ENCODE measurements at regions not wholly inside any gene's neighbourhood (a gene's known extent, or its start where the extent isn't known, plus 50 kb on each side); places are given as distances from the start of the nearest gene placed in this dataset.
"Not testable (repeated sequence)": the region's sequence is repeated elsewhere in the genome, so short reads cannot be mapped to it uniquely, and the experiment has no call there.

DNA sequence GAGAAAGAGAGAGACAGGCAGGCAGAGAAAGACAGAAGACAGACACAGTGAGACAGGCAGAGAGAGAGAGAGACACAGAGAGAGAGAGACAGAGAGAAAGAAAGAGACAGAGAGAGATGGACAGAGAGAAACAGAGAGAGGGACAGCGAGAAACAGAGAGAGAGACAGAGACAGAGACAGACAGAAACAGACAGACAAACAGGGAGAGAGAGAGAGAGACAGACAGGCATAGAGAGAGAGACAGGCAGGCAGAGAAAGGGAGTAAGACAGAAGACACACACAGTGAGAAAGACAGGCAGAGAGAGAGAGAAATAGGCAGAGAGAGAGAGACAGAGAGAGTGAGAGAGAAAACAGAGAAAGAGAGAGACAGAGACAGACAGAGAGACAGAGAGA is 105.3 kb upstream of the ANKRD30BL start:
- Histone ChIP-seq H3K27ac (no peak overlapping the region), H3K9me3 (no peaks in the 10 kb centered on the region), H3K27me3 (replicated peaks in 1 of 7) (peaks cover 0 to 49% (median 0%) of the 10 kb centered on the region in 7 donors), H3K4me1 (peaks cover 0 to 14% (median 6%) of the 10 kb centered on the region in 6 donors), H3K4me3 (no peak overlapping the region), H3K36me3 (no peaks in the 10 kb centered on the region)
- 60 to 81% (median 71%) methylated on average over 1 of the region's 1 CpG for WGBS, 5 donors
- intact Hi-C loops (cut with DNase I; ENCODE audit: low total_unique reads): no loop called here
- no peak for DNase-seq
- TF ChIP-seq POLR2AphosphoS5 (IDR thresholded peaks at IDR 0.05) (no peak), POLR2A (IDR thresholded peaks at IDR 0.05) (no peak)
- TF ChIP-seq, protein P1, sequence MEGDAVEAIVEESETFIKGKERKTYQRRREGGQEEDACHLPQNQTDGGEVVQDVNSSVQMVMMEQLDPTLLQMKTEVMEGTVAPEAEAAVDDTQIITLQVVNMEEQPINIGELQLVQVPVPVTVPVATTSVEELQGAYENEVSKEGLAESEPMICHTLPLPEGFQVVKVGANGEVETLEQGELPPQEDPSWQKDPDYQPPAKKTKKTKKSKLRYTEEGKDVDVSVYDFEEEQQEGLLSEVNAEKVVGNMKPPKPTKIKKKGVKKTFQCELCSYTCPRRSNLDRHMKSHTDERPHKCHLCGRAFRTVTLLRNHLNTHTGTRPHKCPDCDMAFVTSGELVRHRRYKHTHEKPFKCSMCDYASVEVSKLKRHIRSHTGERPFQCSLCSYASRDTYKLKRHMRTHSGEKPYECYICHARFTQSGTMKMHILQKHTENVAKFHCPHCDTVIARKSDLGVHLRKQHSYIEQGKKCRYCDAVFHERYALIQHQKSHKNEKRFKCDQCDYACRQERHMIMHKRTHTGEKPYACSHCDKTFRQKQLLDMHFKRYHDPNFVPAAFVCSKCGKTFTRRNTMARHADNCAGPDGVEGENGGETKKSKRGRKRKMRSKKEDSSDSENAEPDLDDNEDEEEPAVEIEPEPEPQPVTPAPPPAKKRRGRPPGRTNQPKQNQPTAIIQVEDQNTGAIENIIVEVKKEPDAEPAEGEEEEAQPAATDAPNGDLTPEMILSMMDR (IDR thresholded peaks at IDR 0.05 in 8 of 11, conservative IDR thresholded peaks at IDR 0.05 in 3 of 11): no peak

DNA sequence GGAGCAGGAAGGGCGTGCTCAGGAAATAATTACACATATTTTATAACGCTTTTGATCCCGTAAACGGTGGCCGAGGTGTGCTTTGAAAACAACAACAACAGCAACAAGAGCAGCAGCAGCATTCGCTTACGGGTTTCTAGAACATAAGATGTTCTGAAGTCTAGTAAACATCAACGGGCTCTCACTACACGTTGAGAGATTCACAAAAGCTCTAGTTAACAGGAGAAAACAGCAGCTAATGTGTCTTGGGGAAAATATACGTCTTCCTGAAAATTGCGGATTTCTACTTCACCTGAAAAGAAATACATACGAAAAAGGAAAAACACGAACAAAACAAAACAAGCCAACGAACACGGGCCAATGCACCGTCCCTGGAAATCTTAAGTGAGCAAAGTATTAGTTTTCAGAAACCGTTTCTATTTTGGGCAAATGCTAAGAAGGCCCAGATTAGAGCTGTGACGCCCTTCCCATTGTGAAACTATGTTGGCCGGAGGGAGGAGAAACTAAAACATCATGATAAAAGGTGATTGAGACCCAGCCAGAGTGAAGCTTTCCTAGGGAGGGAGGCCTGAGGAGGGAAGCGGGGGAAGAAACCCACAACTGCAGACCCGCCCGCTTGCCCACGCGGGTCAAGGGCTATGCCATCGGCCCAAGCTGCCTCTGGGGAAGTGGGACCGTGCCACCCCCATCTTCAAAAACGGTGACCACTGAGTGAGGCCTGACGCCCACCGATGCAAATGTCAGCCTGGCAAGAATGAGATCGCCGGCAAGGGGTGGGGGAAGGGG is 105.9 kb upstream of the ANKRD30BL start:
- 7 to 15% (median 12%) methylated on average over 30 to 31 of the region's 31 CpGs for WGBS, 5 donors
- H3K27ac ChIP-seq; H3K36me3 ChIP-seq; intact Hi-C loops (cut with DNase I; ENCODE audit: low total_unique reads); DNase-seq; H3K9me3 ChIP-seq: not testable (repeated sequence)
- Histone ChIP-seq H3K4me3 (peak overlapping the region in 4 of 8 donors; percentile 13 to 49 (median 22)), H3K27me3 (replicated peaks in 1 of 7) (peaks cover 0 to 49% (median 0%) of the 10 kb centered on the region in 7 donors), H3K4me1 (peaks cover 0 to 14% (median 6%) of the 10 kb centered on the region in 6 donors)

DNA sequence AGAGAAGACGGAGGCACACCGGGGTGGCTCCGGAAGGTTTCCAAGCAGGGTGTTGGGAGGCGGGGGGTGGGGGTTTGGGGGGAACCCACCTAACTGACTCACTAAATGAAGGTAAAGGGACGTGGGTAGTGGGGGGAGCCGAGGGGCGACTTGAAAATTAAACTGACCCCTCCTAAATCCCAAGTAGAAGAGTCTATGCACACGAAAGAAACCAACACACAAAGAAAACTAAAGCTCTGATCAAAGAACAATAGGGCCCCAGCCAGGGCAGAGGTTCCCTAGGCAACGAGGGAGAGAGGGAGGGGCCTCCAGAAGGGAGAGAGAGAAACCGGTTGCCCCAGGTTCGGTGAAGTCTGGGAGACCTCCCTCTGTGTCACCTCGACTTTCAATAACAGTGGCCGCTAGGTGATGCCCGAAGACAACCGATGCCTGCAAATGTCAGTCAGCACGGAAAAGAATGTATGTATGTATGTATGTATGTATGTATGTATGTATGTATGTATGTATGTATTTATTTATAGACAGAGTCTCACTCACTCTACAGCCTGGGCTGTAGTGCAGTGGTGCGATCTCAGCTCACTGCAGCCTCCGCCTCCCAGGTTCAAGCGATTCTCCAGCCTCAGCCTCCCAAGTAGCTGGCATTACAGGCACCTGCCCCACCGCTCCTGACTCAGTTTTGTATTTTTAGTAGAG is 106.7 kb upstream of the ANKRD30BL start:
- peaks cover 0 to 49% (median 0%) of the 10 kb centered on the region in 7 donors for H3K27me3 ChIP-seq (replicated peaks in 1 of 7)
- intact Hi-C loops (cut with DNase I; ENCODE audit: low total_unique reads); DNase-seq; H3K9me3 ChIP-seq; H3K36me3 ChIP-seq; H3K27ac ChIP-seq: not testable (repeated sequence)
- TF ChIP-seq, protein P1 (IDR thresholded peaks at IDR 0.05 in 8 of 11, conservative IDR thresholded peaks at IDR 0.05 in 3 of 11): peak in 6 of 11 experiments; percentile 11 to 45 (median 32)
- WGBS, 5 donors: 17 to 20% (median 18%) methylated on average over 18 to 20 of the region's 20 CpGs
- peaks cover 0 to 14% (median 6%) of the 10 kb centered on the region in 6 donors for H3K4me1 ChIP-seq
- peak overlapping the region in 3 of 8 donors; percentile 15 to 49 (median 29) for H3K4me3 ChIP-seq

DNA sequence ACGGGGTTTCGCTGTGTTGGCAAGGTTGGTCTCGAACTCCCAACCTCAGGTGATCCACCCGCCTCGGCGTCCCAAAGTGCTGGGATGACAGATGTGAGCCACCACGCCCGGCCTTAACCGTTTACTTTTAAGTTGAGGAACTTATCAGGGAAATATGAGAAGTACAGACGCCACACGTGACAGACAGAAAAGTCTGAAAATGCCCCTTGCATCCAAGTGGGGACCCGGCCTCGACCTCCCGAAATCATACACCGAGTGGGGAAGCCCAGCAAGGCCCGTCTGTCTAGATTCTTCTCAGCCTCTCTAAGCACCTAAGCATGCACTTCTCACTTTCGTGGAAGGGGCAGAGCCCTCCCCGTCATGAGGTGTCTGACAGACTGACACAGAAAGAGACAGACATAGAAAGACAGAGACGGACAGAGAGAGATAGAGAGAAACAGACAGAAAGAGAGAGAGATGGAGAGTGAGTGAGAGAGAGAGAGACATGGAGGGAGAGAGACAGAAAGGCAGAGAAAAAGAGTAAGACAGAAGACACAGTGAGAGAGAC is 107.3 kb upstream of the ANKRD30BL start:
- Histone ChIP-seq H3K4me3 (no peak overlapping the region), H3K27ac (no peak overlapping the region), H3K4me1 (peaks cover 0 to 14% (median 6%) of the 10 kb centered on the region in 6 donors), H3K9me3 (no peaks in the 10 kb centered on the region), H3K27me3 (replicated peaks in 1 of 7) (peaks cover 0 to 45% (median 0%) of the 10 kb centered on the region in 7 donors), H3K36me3 (no peaks in the 10 kb centered on the region)
- WGBS, 5 donors: 54 to 64% (median 57%) methylated on average over 19 of the region's 19 CpGs
- intact Hi-C loops (cut with DNase I; ENCODE audit: low total_unique reads): no loop called here
- no peak for DNase-seq
- TF ChIP-seq, protein P1 (IDR thresholded peaks at IDR 0.05 in 8 of 11, conservative IDR thresholded peaks at IDR 0.05 in 3 of 11): no peak
- TF ChIP-seq POLR2A (IDR thresholded peaks at IDR 0.05) (no peak), POLR2AphosphoS5 (IDR thresholded peaks at IDR 0.05) (no peak)

All from spleen (tissue), 11 donors.